RPMI7951 (cell line): ENCODE measurements at regions not wholly inside any gene's neighbourhood (a gene's known extent, or its start where the extent isn't known, plus 50 kb on each side); places are given as distances from the start of the nearest gene placed in this dataset.
"Not testable (repeated sequence)": the region's sequence is repeated elsewhere in the genome, so short reads cannot be mapped to it uniquely, and the experiment has no call there.

Experiments
- DNase-seq: peaks from one replicate; pipeline ENCODE4 v3.0.0-alpha.2; 2012; ENCODE audit warnings: low read depth

DNA sequence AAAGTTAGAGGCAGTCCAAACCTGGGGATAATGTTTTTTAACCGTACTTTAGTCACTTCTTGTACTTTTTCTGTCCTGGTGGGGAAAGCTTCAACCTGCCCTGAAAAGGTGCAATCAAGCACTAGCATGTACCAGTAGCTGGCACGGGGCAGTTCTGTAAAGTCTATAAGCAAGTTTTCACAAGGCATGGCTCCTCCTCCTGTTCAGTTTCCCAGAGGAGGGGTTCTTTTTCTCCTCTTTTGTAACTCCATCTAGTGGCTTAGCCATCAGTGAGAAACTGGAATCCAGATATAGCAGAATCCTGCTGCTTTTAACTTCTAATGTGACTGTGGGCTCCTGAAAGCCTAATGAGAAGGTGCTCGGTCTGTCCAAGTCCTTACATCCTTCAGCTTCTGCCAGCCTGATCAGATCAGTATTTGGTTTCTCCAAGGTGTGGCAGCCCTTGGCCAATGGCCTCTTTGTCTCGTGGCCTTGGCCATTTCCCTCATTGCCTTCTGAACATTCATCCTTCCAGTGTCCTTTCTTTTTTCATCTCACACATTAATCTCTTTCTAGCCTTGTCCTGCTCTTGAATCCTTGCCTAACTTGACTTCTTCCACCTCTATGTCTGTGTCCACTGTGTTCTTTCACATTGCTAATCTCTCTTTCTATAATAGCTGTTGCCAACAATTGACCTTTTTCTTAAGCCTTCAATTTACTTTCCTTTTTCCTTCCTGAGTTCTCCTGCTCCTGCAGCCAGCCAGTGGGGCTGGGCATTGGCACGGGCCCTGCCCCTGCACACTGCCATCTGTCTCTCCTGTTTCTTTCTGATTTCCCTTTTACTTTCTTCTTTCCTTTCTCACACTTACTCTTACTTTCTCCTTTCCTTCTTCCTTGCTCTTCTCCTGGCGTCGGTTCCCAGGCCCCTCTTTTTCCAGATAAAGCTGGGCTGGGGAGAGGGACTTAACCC, 222.0 kb upstream of the SYNCRIP start:
- peak; percentile 33 for DNase-seq

DNA sequence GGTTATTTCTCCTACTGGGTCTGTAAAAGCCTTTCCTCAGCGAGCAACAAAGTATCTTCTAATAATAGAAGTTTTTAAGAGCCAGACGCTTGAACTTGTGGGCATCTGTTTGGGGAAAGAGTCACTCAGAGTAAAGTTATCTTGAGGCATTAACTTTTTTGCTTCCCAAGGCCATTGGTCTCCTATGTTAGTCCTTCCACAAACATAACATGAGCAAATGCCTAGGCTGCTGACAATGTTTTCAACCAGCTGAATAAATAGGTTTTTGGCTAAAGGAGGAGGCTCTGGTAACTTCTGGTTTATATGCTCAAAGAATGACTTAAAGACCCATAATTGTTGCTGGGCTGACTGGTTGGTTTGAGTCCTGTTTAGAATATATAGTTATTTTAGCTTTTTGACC, 213.5 kb upstream of the SYNCRIP start:
- DNase-seq: no peak

DNA sequence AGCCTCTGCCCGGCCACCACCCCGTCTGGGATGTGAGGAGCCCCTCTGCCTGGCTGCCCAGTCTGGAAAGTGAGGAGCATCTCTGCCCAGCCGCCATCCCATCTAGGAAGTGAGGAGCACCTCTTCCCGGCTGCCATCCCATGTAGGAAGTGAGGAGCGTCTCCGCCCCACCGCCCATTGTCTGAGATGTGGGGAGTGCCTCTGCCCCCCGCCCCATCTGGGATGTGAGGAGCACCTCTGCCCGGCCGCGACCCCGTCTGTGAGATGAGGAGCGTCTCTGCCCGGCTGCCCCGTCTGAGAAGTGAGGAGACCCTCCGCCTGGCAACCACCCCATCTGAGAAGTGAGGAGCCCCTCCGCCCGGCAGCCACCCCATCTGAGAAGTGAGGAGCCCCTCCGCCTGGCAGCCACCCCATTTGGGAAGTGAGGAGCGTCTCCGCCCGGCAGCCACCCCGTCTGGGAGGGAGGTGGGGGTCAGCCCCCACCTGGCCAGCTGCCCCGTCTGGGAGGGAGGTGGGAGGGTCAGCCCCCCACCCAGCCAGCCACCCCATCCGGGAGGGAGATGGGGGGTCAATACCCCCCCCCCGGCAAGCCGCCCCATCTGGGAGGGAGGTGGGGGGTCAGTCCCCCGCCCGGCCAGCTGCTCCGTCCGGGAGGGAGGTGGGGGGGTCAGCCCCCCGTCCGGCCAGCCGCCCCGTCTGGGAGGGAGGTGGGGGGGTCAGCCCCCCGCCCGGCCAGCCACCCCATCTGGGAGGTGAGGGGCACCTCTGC, 195.8 kb upstream of the SYNCRIP start:
- not testable (repeated sequence) for DNase-seq

DNA sequence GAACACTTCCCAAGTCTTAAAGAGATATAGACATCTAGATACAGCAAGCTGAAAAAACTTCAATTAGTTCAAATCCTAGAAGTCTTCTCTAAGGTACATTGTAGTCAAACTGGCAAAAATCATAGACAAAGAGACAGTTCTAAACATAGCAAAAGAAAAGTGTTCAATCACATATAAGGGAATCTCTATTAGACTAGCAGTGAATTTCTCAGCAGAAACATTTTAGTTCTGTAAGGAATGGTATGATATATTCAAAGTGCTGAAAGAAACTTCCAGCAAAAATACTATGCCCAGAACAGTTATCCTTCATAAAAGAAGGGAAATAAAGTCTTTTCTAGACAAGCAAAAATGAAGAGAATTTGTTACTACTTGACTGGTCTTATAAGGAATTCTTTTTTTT, 186.3 kb upstream of the SYNCRIP start:
- DNase-seq: no peak

DNA sequence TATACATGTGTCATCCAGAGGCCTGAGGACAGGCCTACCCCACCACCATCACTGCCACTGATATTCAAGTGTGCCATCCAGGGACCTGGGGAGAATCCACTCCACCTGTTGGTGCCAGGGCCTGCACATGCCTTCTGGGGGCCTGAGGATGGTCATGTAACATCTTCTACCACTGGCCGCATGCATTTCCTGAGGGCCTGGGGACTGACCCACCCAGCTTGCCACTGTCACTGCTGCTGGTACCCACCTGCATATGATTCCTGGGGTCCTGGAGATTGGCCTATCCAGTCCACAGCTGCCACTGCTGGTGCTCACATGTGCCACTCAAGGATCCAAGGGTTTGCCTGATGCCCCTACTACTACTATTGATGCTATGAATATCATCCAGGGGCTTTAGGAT, 184.3 kb upstream of the SYNCRIP start:
- no peak for DNase-seq

DNA sequence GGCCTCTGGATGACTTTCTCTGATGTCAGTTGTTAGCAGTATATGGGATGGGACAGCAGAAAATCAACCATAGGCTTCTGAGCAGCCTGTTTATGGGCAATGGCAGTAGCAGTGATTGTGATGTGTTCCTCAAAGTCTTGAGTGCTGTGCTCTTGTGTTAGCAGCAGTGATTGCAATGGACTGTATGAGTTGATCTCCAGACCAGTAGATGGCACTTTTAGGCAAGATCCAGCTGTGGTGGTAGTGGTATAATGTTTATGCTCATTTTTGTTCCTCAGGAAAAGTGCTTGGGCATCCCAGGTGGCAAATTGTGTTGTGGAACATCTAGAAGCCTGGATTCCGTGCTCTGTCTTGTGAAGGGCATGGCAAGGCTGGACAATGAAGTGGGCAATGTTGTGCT, 181.6 kb upstream of the SYNCRIP start:
- DNase-seq: no peak

DNA sequence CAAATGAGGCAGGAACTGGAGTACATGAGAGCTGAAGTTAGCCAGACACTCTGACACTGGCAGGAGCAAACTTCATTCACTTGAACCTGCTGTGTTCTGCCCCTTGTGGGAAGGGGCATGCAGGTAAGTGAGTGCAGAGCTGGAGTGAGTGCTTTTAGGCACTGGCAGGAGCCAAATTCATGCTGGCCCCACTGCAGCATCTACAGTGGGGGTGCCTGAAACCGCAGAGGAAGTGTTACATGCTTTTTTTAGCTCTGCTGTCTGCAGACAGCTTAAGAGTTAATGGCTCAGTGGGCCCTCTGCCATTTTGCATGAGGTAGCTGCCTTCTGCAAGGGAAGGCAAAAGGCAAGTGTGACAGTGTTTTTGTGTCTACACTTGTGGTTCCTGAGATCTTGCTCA, 167.9 kb upstream of the SYNCRIP start:
- no peak for DNase-seq

DNA sequence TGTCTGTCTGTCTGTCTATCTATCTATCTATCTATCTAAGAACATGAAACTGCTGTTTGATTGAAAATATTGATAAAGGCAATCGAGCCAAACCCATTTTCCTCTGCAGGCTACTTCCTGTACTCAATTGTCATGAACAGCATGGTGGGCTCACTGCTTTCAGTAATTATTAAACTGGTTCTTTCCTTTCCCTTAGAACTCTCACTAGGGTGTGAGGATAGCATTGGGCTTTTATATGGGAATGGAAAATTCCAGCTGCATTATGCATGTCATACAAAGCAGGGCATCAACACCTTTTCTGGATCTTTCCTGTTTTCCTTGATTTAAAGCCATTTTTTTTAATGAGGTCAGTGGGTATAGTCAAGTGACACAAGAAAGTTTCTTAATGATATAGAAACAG, 161.0 kb upstream of the SYNCRIP start:
- no peak for DNase-seq

DNA sequence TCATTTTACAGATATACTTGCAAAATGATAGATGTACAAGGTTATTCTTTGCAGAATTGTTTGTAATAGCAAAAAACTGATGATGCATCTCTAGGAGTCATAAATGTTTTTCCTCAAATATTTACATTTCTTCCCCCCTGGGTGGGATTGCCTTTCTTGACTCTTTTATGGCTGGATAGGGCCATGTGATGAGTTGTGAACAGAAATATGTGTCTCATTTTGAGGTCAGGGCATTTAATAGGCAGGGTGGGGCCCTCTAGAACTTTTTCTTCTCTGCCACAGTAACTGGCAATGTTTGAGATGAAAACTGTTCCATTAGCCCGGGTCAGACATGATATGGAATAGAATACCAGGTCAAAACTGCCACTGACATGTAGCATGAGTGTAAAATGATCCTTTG, 159.5 kb upstream of the SYNCRIP start:
- DNase-seq: no peak

DNA sequence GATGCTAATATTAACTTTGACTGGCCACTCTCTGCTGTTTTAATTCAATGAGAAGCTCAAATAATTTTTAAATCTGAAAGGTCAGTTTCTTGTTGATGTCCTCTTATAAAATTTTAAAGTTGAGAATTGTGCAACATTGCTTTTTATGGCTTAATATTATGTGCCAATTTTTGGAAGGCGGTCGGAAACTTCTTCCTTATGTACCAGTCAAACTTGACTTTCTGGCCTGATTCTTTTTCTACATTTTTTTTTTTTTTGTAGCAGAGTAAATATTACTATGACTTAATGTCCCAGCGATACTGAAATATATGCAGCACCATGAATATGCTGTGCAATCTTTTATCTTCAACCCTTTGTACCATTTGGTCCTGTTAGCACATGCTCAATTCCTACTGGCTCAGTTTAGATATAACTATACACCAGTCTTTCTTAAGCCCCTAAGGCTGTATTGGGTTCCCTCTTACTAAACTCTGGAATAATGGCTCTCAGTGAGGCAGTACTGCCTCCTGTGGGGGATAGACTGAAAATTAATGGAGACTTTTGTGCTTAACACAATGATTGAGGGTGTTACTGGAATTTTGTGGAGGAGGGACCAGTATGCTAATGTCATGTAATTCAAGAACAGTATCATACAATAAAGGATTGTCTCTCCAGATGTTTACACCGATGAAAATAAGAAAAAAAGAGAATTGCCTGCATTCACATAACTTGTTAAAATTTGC, 156.4 kb upstream of the SYNCRIP start:
- no peak for DNase-seq

DNA sequence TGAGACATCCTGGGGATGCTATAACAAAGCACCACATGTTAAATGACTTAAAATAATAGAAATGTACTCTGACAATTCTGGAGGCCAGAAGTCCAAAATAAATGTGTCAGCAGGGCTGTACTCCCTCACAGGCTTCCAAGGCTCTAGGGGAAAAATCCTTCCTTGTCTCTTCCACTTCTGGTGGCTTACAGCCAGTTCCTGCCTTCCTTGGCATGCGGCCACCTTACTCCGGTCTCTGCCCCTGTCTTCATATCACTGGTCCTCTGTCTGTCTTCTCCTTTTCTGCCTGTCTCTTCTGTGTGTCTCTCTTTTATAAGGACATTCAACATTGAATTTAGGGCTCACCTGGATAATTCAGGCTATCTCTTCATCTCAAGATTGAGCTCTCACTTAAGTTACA, 155.3 kb upstream of the SYNCRIP start:
- DNase-seq: no peak

DNA sequence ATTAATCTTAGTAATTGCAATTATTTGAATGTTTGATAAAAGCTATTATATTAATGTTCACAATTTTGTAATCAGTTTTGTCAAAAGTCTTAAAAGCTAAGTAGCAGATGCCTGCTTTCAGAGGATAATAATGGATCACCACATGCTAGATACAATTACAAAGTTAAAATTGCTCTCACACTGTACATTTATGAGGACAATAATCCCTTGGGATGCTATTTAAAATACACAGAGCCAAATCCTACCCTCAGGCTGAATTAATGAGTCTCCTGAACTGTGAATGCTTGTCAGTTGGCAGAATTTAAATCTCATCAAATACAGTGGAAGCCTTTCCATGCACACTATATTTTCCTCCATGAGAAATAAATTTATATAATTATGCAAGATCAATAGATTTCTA, 153.3 kb upstream of the SYNCRIP start:
- no peak for DNase-seq

DNA sequence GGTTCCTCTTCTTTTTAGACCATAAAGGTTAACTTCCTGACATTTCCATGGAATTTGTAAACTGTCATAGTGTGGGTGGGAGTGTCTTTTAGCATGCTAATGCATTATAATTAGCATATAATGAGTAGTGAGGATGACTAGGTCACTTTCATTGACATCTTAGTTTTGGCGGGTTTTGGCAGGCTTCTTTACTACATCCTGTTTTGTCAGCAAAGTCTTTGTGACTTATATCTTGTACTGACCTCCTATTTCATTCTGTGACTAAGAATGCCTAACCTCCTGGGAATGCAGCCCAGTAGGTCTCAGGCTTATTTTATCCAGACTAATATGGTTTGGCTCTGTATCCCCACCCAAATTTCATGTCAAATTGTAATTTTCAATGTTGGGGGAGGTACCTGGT, 149.6 kb upstream of the SYNCRIP start:
- peak; percentile 12 for DNase-seq

DNA sequence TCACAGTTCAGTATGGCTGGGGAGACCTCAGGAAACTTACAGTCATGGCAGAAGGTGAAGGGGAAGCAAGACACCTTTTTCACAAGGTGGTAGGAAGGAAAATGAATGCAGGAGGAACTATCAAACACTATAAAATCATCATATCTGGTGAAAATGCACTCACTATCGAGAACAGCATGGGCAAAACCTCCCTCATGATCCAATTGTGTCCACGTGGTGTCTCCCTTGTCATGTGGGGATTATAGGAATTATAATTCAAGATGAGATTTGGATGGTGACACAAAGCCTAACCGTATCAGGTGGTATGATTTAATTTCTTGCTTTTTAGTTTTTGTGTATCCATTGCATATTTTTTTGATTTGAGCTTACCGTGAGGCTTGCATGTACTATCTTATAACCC, 133.2 kb upstream of the SYNCRIP start:
- no peak for DNase-seq

DNA sequence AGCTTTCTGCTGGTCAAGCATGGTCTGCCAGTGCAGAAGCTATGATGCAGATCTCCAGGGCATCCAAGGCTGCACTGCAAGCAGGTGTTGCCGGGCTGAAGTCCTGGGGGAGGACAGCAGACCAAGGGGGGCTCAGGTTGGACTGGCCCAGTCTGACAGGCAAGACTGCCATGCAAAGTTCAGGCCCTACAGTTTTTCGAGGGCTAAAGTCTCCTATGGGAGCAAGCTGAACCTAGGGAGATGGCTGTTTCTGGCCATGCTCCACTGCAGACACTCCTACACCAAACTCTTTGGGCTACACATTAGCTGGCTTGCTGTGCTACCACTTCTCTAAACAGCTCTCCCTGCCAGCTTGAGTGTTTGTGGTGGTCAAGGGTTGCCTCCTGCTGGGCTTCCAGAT, 130.0 kb upstream of the SYNCRIP start:
- no peak for DNase-seq

DNA sequence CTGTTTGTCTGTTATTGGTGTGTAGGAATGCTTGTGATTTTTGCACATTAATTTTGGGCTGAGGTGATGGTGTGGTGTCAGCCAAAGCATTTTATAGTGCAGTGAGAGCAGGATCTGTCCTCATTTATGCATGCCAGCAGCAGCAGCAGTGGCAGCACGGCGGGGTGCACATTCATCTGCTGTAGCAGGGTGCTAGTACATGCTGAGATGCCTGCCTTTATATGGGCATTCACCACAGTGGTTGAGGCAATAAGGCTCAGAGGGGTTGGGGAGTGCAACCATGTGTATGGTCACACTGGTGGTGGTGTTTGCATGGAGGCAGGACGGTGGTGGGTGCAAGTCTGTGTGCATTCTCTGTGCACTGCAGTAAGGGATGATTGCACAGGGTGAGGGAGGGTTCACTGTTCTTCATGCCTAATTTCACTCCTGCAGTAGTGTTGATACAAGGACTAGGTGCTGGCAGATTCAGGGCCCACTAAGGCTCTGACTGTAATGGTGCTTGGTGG, 129.3 kb upstream of the SYNCRIP start:
- DNase-seq: no peak

DNA sequence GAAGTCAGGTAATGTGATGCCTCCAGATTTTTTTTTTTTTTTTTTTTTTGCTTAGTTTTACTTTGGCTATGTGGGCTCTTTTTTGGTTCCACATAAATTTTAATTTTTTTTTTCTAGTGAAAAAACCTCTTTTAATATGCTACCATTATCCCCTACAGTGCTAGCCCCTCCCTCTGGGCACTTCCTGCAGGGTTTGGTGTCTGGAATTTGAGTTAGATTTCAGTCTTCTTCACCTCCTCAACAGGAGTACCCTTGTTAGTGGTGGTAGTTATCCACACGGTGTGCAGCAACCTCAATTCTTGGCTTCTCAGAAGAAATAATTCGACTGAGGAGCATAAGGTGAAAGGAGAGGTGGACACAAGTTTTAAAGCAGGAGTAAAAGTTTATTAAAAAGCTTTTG, 128.8 kb upstream of the SYNCRIP start:
- DNase-seq: no peak

DNA sequence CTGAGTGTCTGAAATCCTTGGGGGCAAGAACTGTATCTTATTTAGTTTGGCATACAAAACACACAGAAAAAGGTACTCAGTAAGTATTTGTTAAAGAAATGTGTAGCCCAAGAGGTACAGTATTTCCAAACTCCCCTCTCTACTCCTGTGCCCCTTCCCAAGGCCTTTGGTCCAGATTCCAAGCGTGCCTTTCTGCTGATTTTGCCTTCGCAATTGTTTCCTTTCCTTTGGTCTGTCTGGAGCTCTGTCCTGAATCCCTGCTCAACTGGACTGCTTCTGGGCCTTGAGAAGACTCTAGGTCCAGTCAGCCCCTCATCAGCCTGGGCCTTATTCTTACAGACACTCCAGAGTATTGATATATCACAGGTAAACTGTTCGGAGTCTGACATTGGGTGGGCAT, 122.2 kb upstream of the SYNCRIP start:
- DNase-seq: no peak

DNA sequence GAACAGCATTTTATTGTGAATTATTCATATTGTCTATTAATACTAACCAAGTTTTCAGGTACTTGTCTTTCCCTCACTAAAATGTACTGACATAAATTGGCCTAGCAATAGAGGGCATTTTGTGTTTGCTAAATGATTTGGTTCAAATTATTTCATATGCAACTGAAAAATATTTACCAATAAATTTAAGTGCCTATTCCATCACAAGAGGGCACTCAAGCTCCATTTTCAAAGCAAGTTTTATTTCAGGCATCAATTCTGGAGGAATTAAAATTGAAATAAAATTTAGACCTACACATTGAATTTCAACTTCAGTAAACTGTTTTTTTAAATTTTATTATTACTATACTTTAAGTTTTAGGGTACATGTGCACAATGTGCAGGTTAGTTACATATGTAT, 114.3 kb upstream of the SYNCRIP start:
- DNase-seq: peak; percentile 25

DNA sequence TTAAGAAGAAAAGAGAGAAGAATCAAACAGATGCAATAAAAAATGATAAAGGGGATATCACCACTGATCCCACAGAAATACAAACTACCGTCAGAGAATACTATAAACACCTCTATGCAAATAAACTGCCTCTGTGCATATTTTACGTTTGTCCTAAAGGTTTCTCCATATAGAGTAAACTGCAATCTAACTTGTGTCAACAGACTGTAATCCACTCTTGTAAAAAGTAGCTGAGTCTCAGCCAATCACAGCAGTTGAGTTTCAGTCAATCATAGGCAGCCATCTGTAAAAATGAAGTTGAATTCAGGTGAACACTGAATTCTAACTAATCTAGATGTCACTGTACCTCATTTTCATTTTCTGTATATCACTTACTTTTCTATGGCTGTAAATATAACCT, 112.2 kb upstream of the SYNCRIP start:
- DNase-seq: no peak

DNA sequence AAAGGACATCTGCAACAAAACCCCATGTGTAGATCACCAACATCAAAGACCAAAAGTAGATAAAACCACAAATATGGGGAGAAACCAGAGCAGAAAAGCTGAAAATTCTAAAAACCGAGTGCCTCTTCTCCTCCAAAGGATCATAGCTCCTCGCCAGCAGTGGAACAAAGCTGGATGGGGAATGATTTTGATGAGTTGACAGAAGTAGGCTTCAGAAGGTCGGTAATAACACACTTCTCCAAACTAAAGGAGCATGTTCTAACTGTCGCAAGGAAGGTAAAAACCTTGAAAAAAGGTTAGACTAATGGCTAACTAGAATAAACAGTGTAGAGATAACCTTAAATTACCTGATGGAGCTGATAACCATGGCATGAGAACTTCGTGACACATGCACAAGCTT, 109.9 kb upstream of the SYNCRIP start:
- DNase-seq: no peak

DNA sequence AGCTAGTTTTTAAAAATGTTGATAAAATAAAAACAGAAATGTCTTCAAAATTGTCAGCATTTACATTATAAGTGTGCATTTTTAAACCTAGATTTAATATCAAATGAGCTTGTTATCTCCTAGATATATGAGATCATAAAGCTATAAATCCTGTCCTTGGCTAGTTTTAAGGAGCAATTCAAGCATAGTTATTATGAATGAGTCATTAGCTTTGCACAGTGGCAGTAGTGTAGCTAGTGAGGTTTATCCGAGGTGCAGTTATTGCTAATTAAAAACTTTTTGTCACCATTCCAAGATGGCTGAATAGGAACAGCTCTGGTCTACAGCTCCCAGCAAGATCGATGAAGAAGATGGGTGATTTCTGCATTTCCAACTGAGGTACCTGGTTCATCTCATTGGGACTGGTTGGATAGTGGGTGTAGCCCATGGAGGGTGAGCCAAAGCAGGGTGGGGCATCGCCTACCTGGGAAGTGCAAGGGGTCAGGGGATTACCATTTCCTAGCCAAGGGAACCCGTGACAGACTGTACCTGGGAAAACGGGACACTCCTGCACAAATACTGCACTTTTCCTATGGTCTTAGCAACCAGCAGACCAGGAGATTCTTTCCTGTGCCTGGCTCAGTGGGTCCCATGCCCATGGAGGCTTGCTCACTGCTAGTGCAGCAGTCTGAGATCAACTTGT, 108.8 kb upstream of the SYNCRIP start:
- no peak for DNase-seq
